ENCODE measurements at regions not wholly inside any gene's neighbourhood (a gene's known extent, or its start where the extent isn't known, plus 50 kb on each side); places are given as distances from the start of the nearest gene placed in this dataset.

DNA sequence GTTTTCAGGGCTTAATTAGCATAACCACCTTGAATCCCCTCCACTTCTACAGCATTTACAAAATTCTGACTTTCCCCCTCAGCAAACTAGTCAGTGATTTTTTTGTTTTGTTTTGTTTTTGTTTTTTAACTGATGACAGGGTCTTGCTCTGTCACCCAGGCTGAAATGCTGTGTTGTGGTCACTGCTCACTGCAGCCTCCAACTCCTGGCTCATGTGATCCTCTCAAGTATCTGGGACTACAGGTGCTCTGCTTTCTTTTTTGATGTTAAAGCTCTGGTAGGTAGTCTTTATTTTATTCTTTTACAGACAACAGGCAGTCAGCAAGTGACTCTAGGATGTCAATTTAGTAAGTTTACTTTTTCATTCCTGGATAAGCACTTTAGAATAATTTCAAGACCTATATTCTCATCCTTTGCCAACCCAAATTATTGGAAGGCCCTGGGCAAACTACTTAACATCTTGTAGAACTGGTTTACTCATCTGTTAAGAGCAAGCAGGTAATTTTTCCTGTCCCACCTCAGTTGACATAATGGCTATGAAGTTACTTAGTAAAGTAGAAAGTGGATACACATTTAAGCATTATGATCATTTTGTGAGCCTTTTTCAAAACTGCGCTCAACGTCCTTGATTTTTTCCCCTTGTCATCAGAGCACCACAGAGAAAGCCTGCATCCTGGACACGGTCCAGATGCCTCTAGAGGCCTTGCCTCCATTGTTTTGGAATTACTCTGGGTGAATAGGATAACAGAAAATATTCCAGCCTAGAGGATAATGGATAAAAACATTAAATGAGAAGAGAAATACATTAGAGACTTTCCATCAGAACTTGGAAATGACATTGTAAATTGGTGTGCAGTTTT, 69.9 kb upstream of the NDUFB4 start:
- TF ChIP-seq CTCF (IDR thresholded peaks at IDR 0.05; ENCODE audit: borderline replicate concordance, extremely low read depth, low read length, poor library complexity, severe bottlenecking) (no peak), EZH2 (IDR thresholded peaks at IDR 0.05; ENCODE audit: borderline replicate concordance, low read depth, low read length, severe bottlenecking) (no peak)
